GM23338 (cell line): ENCODE measurements at regions not wholly inside any gene's neighbourhood (a gene's known extent, or its start where the extent isn't known, plus 50 kb on each side); places are given as distances from the start of the nearest gene placed in this dataset.

Experiments used
- ATAC-seq: fragments of 200-7000 bp; cut with Tn5 transposase; 3 replicates; pipeline ENCODE4 v1.9.1; 2020
- DNase-seq: peaks from one replicate; pipeline ENCODE4 v3.0.0-alpha.2; 2015; ENCODE audit warnings: low spot score
- H2AFZ ChIP-seq: fragments of 200-600 bp; sonication (generic); 2 replicates; pipeline ENCODE4 v1.8.0; 2016; ENCODE audit warnings: antibody characterized with exemption, mild to moderate bottlenecking, moderate library complexity
- H3F3A ChIP-seq: fragments of 200-600 bp; sonication (generic); replicated peaks from 2 replicates; pipeline ENCODE4 v1.8.0; 2017; ENCODE audit warnings: antibody characterized with exemption, mixed run types, low read depth
- H3K27ac ChIP-seq: fragments of 200-600 bp; sonication (generic); 2 replicates; pipeline ENCODE4 v1.6.1; 2016; ENCODE audit warnings: low read depth
- H3K27me3 ChIP-seq: fragments of 200-600 bp; sonication (generic); 2 replicates; pipeline ENCODE4 v1.8.0; 2016; ENCODE audit warnings: mild to moderate bottlenecking, mixed run types, moderate library complexity; ENCODE audit not compliant: insufficient read depth
- H3K36me3 ChIP-seq: fragments of 200-600 bp; sonication (generic); 2 replicates; pipeline ENCODE4 v1.8.0; 2016; ENCODE audit warnings: mild to moderate bottlenecking; ENCODE audit not compliant: insufficient read depth
- H3K4me1 ChIP-seq: fragments of 200-600 bp; sonication (generic); 2 replicates; pipeline ENCODE4 v1.8.0; 2016; ENCODE audit warnings: mild to moderate bottlenecking, moderate library complexity; ENCODE audit not compliant: insufficient read depth
- H3K4me2 ChIP-seq: fragments of 200-600 bp; sonication (generic); 2 replicates; pipeline ENCODE4 v1.7.1; 2017; ENCODE audit warnings: mixed run types
- H3K4me3 ChIP-seq: fragments of 200-600 bp; sonication (generic); 2 replicates; pipeline ENCODE4 v1.6.1; 2016; ENCODE audit warnings: mixed run types
- H3K79me2 ChIP-seq: fragments of 200-600 bp; sonication (generic); replicated peaks from 2 replicates; pipeline ENCODE4 v1.8.0; 2017; ENCODE audit warnings: mild to moderate bottlenecking; ENCODE audit not compliant: insufficient read depth
- H3K9me2 ChIP-seq: fragments of 200-600 bp; sonication (generic); 2 replicates; pipeline ENCODE4 v1.8.0; 2017; ENCODE audit not compliant: insufficient read depth
- H4K20me1 ChIP-seq: fragments of 200-600 bp; sonication (generic); replicated peaks from 2 replicates; pipeline ENCODE4 v1.8.0; 2017; ENCODE audit warnings: mild to moderate bottlenecking; ENCODE audit not compliant: insufficient read depth
- H3K27ac Mint-ChIP-seq: 2 replicates; pipeline ENCODE4 v1.8.0; 2020; ENCODE audit warnings: inconsistent platforms, mild to moderate bottlenecking, moderate library complexity, mixed read lengths
- H3K27me3 Mint-ChIP-seq: 3 replicates; pipeline ENCODE4 v1.8.0; 2022; ENCODE audit warnings: low read depth, mild to moderate bottlenecking, moderate library complexity, mixed read lengths, inconsistent platforms; ENCODE audit not compliant: insufficient read depth, poor library complexity
- H3K36me3 Mint-ChIP-seq: 3 replicates; pipeline ENCODE4 v1.8.0; 2021; ENCODE audit warnings: low read depth, mild to moderate bottlenecking, inconsistent platforms, moderate library complexity, mixed read lengths
- H3K4me1 Mint-ChIP-seq: 3 replicates; pipeline ENCODE4 v1.8.0; 2020; ENCODE audit warnings: mild to moderate bottlenecking, inconsistent platforms, mixed read lengths
- H3K4me3 Mint-ChIP-seq: 3 replicates; pipeline ENCODE4 v1.8.0; 2021; ENCODE audit warnings: moderate library complexity, mild to moderate bottlenecking, inconsistent platforms, mixed read lengths
- H3K9me3 Mint-ChIP-seq: 3 replicates; pipeline ENCODE4 v1.8.0; 2020; ENCODE audit warnings: moderate library complexity, mild to moderate bottlenecking, inconsistent platforms, mixed read lengths
- CREB1 ChIP-seq: fragments of 250-450 bp; sonication (Bioruptor Pico); IDR thresholded peaks from 2 replicates; pipeline ENCODE4 v1.5.0; 2020; ENCODE audit warnings: low read depth, mild to moderate bottlenecking, moderate library complexity
- CTCF ChIP-seq, 2 experiments: fragments of 200-600 bp in 1 of 2; sonication (generic) in 1 of 2; conservative IDR thresholded peaks; 2 replicates each; pipeline versions ENCODE4 v1.5.1 to v1.6.1; 2016 to 2017; ENCODE audit warnings: antibody characterized with exemption in 2 of 2, low read depth in 2 of 2, mild to moderate bottlenecking in 2 of 2, moderate library complexity in 1 of 2
- EZH2phosphoT487 ChIP-seq: fragments of 200-600 bp; sonication (generic); IDR thresholded peaks from one replicate; pipeline ENCODE4 v1.8.1; 2018; ENCODE audit warnings: antibody characterized with exemption; ENCODE audit not compliant: unreplicated experiment
- JUNB ChIP-seq: IDR thresholded peaks from one replicate; pipeline ENCODE4 v1.6.1; 2016; ENCODE audit warnings: antibody characterized with exemption; ENCODE audit not compliant: unreplicated experiment
- NANOG ChIP-seq: IDR thresholded peaks from 2 replicates; pipeline ENCODE4 v1.6.1; 2016; ENCODE audit warnings: antibody characterized with exemption, borderline replicate concordance
- POLR2AphosphoS5 ChIP-seq: IDR thresholded peaks from 2 replicates; pipeline ENCODE4 v1.6.1; 2016; ENCODE audit warnings: antibody characterized with exemption, low read depth
- REST ChIP-seq: IDR thresholded peaks from one replicate; pipeline ENCODE4 v1.6.1; 2018; ENCODE audit warnings: antibody characterized with exemption; ENCODE audit not compliant: unreplicated experiment
- ZNF462 ChIP-seq: fragments of 250-450 bp; sonication (Bioruptor Pico); IDR thresholded peaks from 2 replicates; pipeline ENCODE4 v1.5.0; 2020; ENCODE audit warnings: mild to moderate bottlenecking, moderate library complexity

- H3K36me3 Mint-ChIP-seq: no peaks in the 10 kb centered on the region
- no peaks in the 10 kb centered on the region for H3K79me2 ChIP-seq
- no peaks in the 10 kb centered on the region for H3K4me1 ChIP-seq
- H3K27me3 ChIP-seq: no peaks in the 10 kb centered on the region
- TF ChIP-seq ZNF462 (no peak), EZH2phosphoT487 (no peak), REST (no peak), CTCF (conservative IDR thresholded peaks at IDR 0.05; ENCODE audit: low read depth in 2 of 2) (no peak), JUNB (no peak), NANOG (no peak), CREB1 (CRISPR knock-in tag) (no peak), POLR2AphosphoS5 (no peak)
- ATAC-seq (no peak), DNase-seq (no peak)
- no peak overlapping the region for H3K27ac Mint-ChIP-seq
- no peak overlapping the region for H3K4me3 Mint-ChIP-seq
- no peak overlapping the region for H2AFZ ChIP-seq
- H3K9me2 ChIP-seq: no peaks in the 10 kb centered on the region
- H3K4me1 Mint-ChIP-seq: no peaks in the 10 kb centered on the region
- H3F3A ChIP-seq: no peaks in the 10 kb centered on the region
- peaks cover 17% of the 10 kb centered on the region for H3K9me3 Mint-ChIP-seq
- H3K4me3 ChIP-seq: no peak overlapping the region
- no peak overlapping the region for H3K4me2 ChIP-seq
- H4K20me1 ChIP-seq: no peaks in the 10 kb centered on the region
- no peaks in the 10 kb centered on the region for H3K27me3 Mint-ChIP-seq
- no peaks in the 10 kb centered on the region for H3K36me3 ChIP-seq
- H3K27ac ChIP-seq: no peak overlapping the region
Observed at GRCh38 chr1:104906141-104906540, 1156.4 kb downstream of the AMY1C start.
